ENCODE measurements at regions not wholly inside any gene's neighbourhood (a gene's known extent, or its start where the extent isn't known, plus 50 kb on each side); places are given as distances from the start of the nearest gene placed in this dataset.

GRCh38 chr16:52312716-52313115 lies 234.2 kb downstream of the TOX3 start:
- TF ChIP-seq CTCF (IDR thresholded peaks at IDR 0.05) (no peak), POLR2A (IDR thresholded peaks at IDR 0.05; ENCODE audit: low read depth) (no peak), EP300 (IDR thresholded peaks at IDR 0.05) (no peak), POLR2AphosphoS5 (IDR thresholded peaks at IDR 0.05) (no peak)
